DOHH2 (cell line): ENCODE measurements at regions not wholly inside any gene's neighbourhood (a gene's known extent, or its start where the extent isn't known, plus 50 kb on each side); places are given as distances from the start of the nearest gene placed in this dataset.

Experiments used
- H3F3A ChIP-seq: fragments of 200-600 bp; sonication (generic), shearing (Covaris generic); 2 replicates; pipeline ENCODE4 v1.6.0; 2016; ENCODE audit warnings: antibody characterized with exemption, mild to moderate bottlenecking; ENCODE audit not compliant: control insufficient read depth, insufficient read depth
- H3K27ac ChIP-seq: fragments of 200-600 bp; sonication (generic); 2 replicates; pipeline ENCODE4 v1.5.1; 2014; ENCODE audit warnings: low read depth, mild to moderate bottlenecking, low read length, moderate library complexity
- H3K27me3 ChIP-seq: fragments of 200-600 bp; sonication (generic); 2 replicates; pipeline ENCODE4 v1.6.1; 2014; ENCODE audit warnings: mild to moderate bottlenecking, low read length, mixed read lengths; ENCODE audit not compliant: control insufficient read depth
- H3K36me3 ChIP-seq: fragments of 200-600 bp; sonication (generic); 2 replicates; pipeline ENCODE4 v1.6.1; 2014; ENCODE audit warnings: mild to moderate bottlenecking, low read length, moderate library complexity, mixed read lengths; ENCODE audit not compliant: control insufficient read depth
- H3K4me1 ChIP-seq: fragments of 200-600 bp; sonication (generic); 2 replicates; pipeline ENCODE4 v1.6.1; 2014; ENCODE audit warnings: mild to moderate bottlenecking, low read length, mixed read lengths; ENCODE audit not compliant: control insufficient read depth
- H3K4me2 ChIP-seq: fragments of 200-600 bp; sonication (generic); 2 replicates; pipeline ENCODE4 v1.6.0; 2014; ENCODE audit warnings: mild to moderate bottlenecking, low read length, moderate library complexity
- H3K4me3 ChIP-seq: fragments of 200-600 bp; sonication (generic); 2 replicates; pipeline ENCODE4 v1.5.1; 2014; ENCODE audit warnings: mild to moderate bottlenecking, low read length, mixed read lengths
- H3K79me2 ChIP-seq: fragments of 200-600 bp; sonication (generic); 2 replicates; pipeline ENCODE4 v1.6.1; 2014; ENCODE audit warnings: mild to moderate bottlenecking, low read length, mixed read lengths; ENCODE audit not compliant: control insufficient read depth
- H3K9me2 ChIP-seq: fragments of 200-600 bp; sonication (generic); replicated peaks from 2 replicates; pipeline ENCODE4 v1.6.1; 2014; ENCODE audit warnings: mild to moderate bottlenecking, low read length, mixed read lengths; ENCODE audit not compliant: control insufficient read depth
- H3K9me3 ChIP-seq: fragments of 200-600 bp; sonication (generic); 2 replicates; pipeline ENCODE4 v1.6.1; 2014; ENCODE audit warnings: antibody characterized with exemption, low read length, mixed read lengths; ENCODE audit not compliant: control insufficient read depth, insufficient read depth
- H4K20me1 ChIP-seq: fragments of 200-600 bp; sonication (generic); 2 replicates; pipeline ENCODE4 v1.6.0; 2014; ENCODE audit warnings: low read depth, mild to moderate bottlenecking, antibody characterized with exemption, low read length, moderate library complexity; ENCODE audit not compliant: control insufficient read depth, insufficient read depth
- CTCF ChIP-seq: fragments of 200-600 bp; sonication (generic); IDR thresholded peaks from one replicate; pipeline ENCODE4 v1.5.1; 2014; ENCODE audit warnings: antibody characterized with exemption, mild to moderate bottlenecking, low read depth, low read length; ENCODE audit not compliant: poor library complexity, severe bottlenecking
- EZH2phosphoT487 ChIP-seq: fragments of 200-600 bp; sonication (generic); IDR thresholded peaks from 2 replicates; pipeline ENCODE4 v1.6.1; 2017; ENCODE audit warnings: borderline replicate concordance, mild to moderate bottlenecking, antibody characterized with exemption, low read length, moderate library complexity, mixed read lengths

GRCh38 chr4:52370576-52370975, 288.5 kb downstream of the USP46 start:
- Histone ChIP-seq H3K9me3 (no peaks in the 10 kb centered on the region), H3K27ac (peak overlapping the region; percentile 98), H3F3A (peaks cover 50% of the 10 kb centered on the region), H3K4me3 (peak overlapping the region; percentile 62), H3K36me3 (peaks cover 11% of the 10 kb centered on the region), H4K20me1 (no peaks in the 10 kb centered on the region), H3K79me2 (no peaks in the 10 kb centered on the region), H3K4me1 (peaks cover 95% of the 10 kb centered on the region), H3K9me2 (no peaks in the 10 kb centered on the region), H3K4me2 (peak overlapping the region; percentile 74), H3K27me3 (no peaks in the 10 kb centered on the region)
- no peak for TF ChIP-seq EZH2phosphoT487
- no peak for TF ChIP-seq CTCF

DNA sequence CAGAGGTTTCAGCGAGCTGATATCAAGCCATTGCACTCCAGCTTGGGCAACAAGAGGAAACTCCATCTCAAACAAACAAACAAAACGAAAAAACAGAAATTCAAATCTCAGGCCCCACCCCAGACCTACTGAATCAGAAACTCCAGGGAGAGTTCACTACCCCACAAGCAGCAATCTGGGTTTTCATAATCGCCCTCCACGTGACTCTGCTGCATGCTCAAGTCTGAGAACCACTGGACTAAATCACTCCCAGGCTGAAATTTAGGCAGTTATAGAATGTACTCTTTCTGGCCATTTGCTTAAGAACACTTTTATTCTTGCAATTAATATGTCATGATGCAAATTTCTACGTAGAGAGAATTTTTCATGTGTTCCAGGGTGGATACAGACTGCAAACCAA, 287.3 kb downstream of the USP46 start:
- Histone ChIP-seq H3K27ac (peak overlapping the region; percentile 98), H3F3A (peaks cover 50% of the 10 kb centered on the region), H3K4me2 (peak overlapping the region; percentile 74)

DNA sequence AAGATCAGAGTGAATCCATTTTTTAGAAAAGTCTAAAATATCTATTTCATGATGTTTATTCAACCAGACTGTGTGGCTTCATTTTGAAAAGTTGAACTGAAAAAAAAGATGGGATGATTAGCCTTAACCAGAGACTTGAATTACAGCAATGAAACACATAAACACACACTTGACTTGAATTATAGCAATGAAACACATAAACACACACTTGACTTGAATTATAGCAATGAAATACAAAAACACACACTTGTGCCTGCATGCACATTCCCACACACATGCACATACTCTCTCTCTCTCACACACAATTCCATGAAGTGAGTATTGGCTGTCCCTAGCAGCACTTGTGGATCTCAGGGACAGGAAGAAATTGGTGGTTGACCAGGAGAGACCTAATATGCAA, 286.8 kb downstream of the USP46 start:
- Histone ChIP-seq H3K27ac (peak overlapping the region; percentile 98), H3K9me2 (no peaks in the 10 kb centered on the region), H3F3A (peaks cover 50% of the 10 kb centered on the region), H3K27me3 (no peaks in the 10 kb centered on the region), H3K9me3 (no peaks in the 10 kb centered on the region), H3K4me2 (peak overlapping the region; percentile 74), H3K4me1 (peaks cover 97% of the 10 kb centered on the region), H3K79me2 (no peaks in the 10 kb centered on the region), H4K20me1 (no peaks in the 10 kb centered on the region), H3K4me3 (peak overlapping the region; percentile 62), H3K36me3 (peaks cover 11% of the 10 kb centered on the region)
- TF ChIP-seq EZH2phosphoT487: no peak
- no peak for TF ChIP-seq CTCF

More for the DNA sequence above, 287.3 kb downstream of the USP46 start:
- Histone ChIP-seq H4K20me1 (no peaks in the 10 kb centered on the region), H3K9me3 (no peaks in the 10 kb centered on the region), H3K27me3 (no peaks in the 10 kb centered on the region), H3K36me3 (peaks cover 11% of the 10 kb centered on the region), H3K9me2 (no peaks in the 10 kb centered on the region), H3K79me2 (no peaks in the 10 kb centered on the region), H3K4me3 (peak overlapping the region; percentile 62), H3K4me1 (peaks cover 100% of the 10 kb centered on the region)
- TF ChIP-seq CTCF (no peak), EZH2phosphoT487 (no peak)

GRCh38 chr4:52372747-52373146, 286.4 kb downstream of the USP46 start:
- H3K4me2 ChIP-seq: peak overlapping the region; percentile 74

More at GRCh38 chr4:52372747-52373146, 286.4 kb downstream of the USP46 start:
- no peaks in the 10 kb centered on the region for H4K20me1 ChIP-seq
- no peaks in the 10 kb centered on the region for H3K27me3 ChIP-seq
- no peaks in the 10 kb centered on the region for H3K79me2 ChIP-seq
- peaks cover 7% of the 10 kb centered on the region for H3K36me3 ChIP-seq
- peaks cover 50% of the 10 kb centered on the region for H3F3A ChIP-seq
- H3K9me3 ChIP-seq: no peaks in the 10 kb centered on the region; the same call in 1 of the 2 replicates
- peaks cover 92% of the 10 kb centered on the region for H3K4me1 ChIP-seq
- H3K9me2 ChIP-seq: no peaks in the 10 kb centered on the region
- peak overlapping the region; percentile 62 for H3K4me3 ChIP-seq
- TF ChIP-seq CTCF: no peak
- no peak for TF ChIP-seq EZH2phosphoT487
- H3K27ac ChIP-seq: peak overlapping the region; percentile 98
